HG03571 (cell line): ENCODE measurements at regions not wholly inside any gene's neighbourhood (a gene's known extent, or its start where the extent isn't known, plus 50 kb on each side); places are given as distances from the start of the nearest gene placed in this dataset.

Source experiments
- ATAC-seq: cut with Tn5 transposase; IDR thresholded peaks from one replicate; pipeline ENCODE4 v1.9.1; 2021; ENCODE audit not compliant: unreplicated experiment

GRCh38 chr1:239817276-239817675 is 274.4 kb upstream of the FMN2 start:
- no peak for ATAC-seq

GRCh38 chr1:239817801-239818200 is 273.9 kb upstream of the FMN2 start:
- ATAC-seq: no peak

GRCh38 chr1:239819096-239819495 is 272.6 kb upstream of the FMN2 start:
- ATAC-seq: no peak

- no peak for ATAC-seq
Measured at GRCh38 chr1:239819756-239820250, 271.9 kb upstream of the FMN2 start.

- no peak for ATAC-seq
Measured at GRCh38 chr1:239823852-239824251, 267.8 kb upstream of the FMN2 start.

GRCh38 chr1:239826211-239826610 is 265.5 kb upstream of the FMN2 start:
- no peak for ATAC-seq

- ATAC-seq: no peak
Measured at GRCh38 chr1:239826736-239827135, 264.9 kb upstream of the FMN2 start.

- ATAC-seq: no peak
Measured at GRCh38 chr1:239829535-239829934, 262.1 kb upstream of the FMN2 start.

- no peak for ATAC-seq
Measured at GRCh38 chr1:239831577-239832355, 259.9 kb upstream of the FMN2 start.

GRCh38 chr1:239833723-239834122 is 258.0 kb upstream of the FMN2 start:
- no peak for ATAC-seq

GRCh38 chr1:239835946-239836440 is 255.7 kb upstream of the FMN2 start:
- ATAC-seq: no peak

- ATAC-seq: no peak
Measured at GRCh38 chr1:239840336-239840735, 251.3 kb upstream of the FMN2 start.

- ATAC-seq: no peak
Measured at GRCh38 chr1:239840790-239841189, 250.9 kb upstream of the FMN2 start.

- ATAC-seq: no peak
Measured at GRCh38 chr1:239841631-239842030, 250.1 kb upstream of the FMN2 start.

- ATAC-seq: no peak
Measured at GRCh38 chr1:239843541-239843940, 248.1 kb upstream of the FMN2 start.

GRCh38 chr1:239844833-239845232 is 246.8 kb upstream of the FMN2 start:
- no peak for ATAC-seq

- no peak for ATAC-seq
Measured at GRCh38 chr1:239854922-239855321, 236.8 kb upstream of the FMN2 start.

GRCh38 chr1:239856067-239856466 is 235.6 kb upstream of the FMN2 start:
- no peak for ATAC-seq

GRCh38 chr1:239856924-239857323 is 234.8 kb upstream of the FMN2 start:
- ATAC-seq: no peak

GRCh38 chr1:239858057-239858456 is 233.6 kb upstream of the FMN2 start:
- no peak for ATAC-seq

GRCh38 chr1:239858529-239858928 is 233.2 kb upstream of the FMN2 start:
- ATAC-seq: no peak

GRCh38 chr1:239861985-239862384 is 229.7 kb upstream of the FMN2 start:
- no peak for ATAC-seq
